Cardiac muscle cell (in vitro differentiated cells and primary cell): ENCODE measurements at regions not wholly inside any gene's neighbourhood (a gene's known extent, or its start where the extent isn't known, plus 50 kb on each side); places are given as distances from the start of the nearest gene placed in this dataset.

Experiments
- DNase-seq, 2 donors: peaks; one replicate each; pipeline versions ENCODE4 v3.0.0 to v3.0.0-alpha.2; 2010 to 2017; ENCODE audit warnings: low read depth in 1 of 2, low spot score in 1 of 2
- H3K27ac ChIP-seq: fragments of 200-600 bp; sonication (generic); 2 replicates; pipeline ENCODE4 v1.5.1; 2016
- H3K27me3 ChIP-seq: fragments of 200-600 bp; sonication (generic); 2 replicates; pipeline ENCODE4 v1.6.0; 2016; ENCODE audit warnings: control low read depth
- H3K36me3 ChIP-seq: fragments of 200-600 bp; sonication (generic); 2 replicates; pipeline ENCODE4 v1.5.1; 2016; ENCODE audit warnings: control low read depth
- H3K4me1 ChIP-seq: fragments of 200-600 bp; sonication (generic); 2 replicates; pipeline ENCODE4 v1.8.1; 2017; ENCODE audit warnings: low read depth, mild to moderate bottlenecking, mixed run types
- H3K4me3 ChIP-seq: fragments of 200-600 bp; sonication (generic); 2 replicates; pipeline ENCODE4 v1.5.1; 2016; ENCODE audit warnings: mild to moderate bottlenecking
- H3K9me3 ChIP-seq: fragments of 200-600 bp; sonication (generic); 2 replicates; pipeline ENCODE4 v1.5.1; 2017; ENCODE audit warnings: low read depth, mild to moderate bottlenecking, control low read depth
- CTCF ChIP-seq: IDR thresholded peaks from 2 replicates; pipeline ENCODE4 v1.5.1; 2012; ENCODE audit warnings: low read depth, mild to moderate bottlenecking, low read length

- no peak for DNase-seq
- H3K9me3 ChIP-seq = no peaks in the 10 kb centered on the region
- no peak overlapping the region for H3K27ac ChIP-seq
- H3K27me3 ChIP-seq = no peaks in the 10 kb centered on the region
- peaks cover 7% of the 10 kb centered on the region for H3K4me1 ChIP-seq
- TF ChIP-seq CTCF = no peak
- no peaks in the 10 kb centered on the region for H3K36me3 ChIP-seq
- H3K4me3 ChIP-seq = no peak overlapping the region
Measured at GRCh38 chr22:40118979-40119378, 58.7 kb upstream of the TNRC6B start.

- H3K27me3 ChIP-seq = no peaks in the 10 kb centered on the region
- H3K36me3 ChIP-seq = no peaks in the 10 kb centered on the region
- H3K9me3 ChIP-seq = no peaks in the 10 kb centered on the region
- no peak for TF ChIP-seq CTCF
- peaks cover 7% of the 10 kb centered on the region for H3K4me1 ChIP-seq
- no peak overlapping the region for H3K4me3 ChIP-seq
- peak overlapping the region; percentile 33 for H3K27ac ChIP-seq
- no peak for DNase-seq
Measured at GRCh38 chr22:40120848-40121247, 56.9 kb upstream of the TNRC6B start.

- no peaks in the 10 kb centered on the region for H3K9me3 ChIP-seq
- TF ChIP-seq CTCF = no peak
- peak overlapping the region; percentile 33 for H3K27ac ChIP-seq
- H3K36me3 ChIP-seq = no peaks in the 10 kb centered on the region
- no peaks in the 10 kb centered on the region for H3K27me3 ChIP-seq
- DNase-seq = peak in 1 of 2 donors; percentile 34
- peaks cover 7% of the 10 kb centered on the region for H3K4me1 ChIP-seq
- no peak overlapping the region for H3K4me3 ChIP-seq
Measured at GRCh38 chr22:40121461-40121860, 56.3 kb upstream of the TNRC6B start.

GRCh38 chr22:40122792-40123191 lies 54.9 kb upstream of the TNRC6B start:
- no peak for TF ChIP-seq CTCF
- H3K9me3 ChIP-seq = no peaks in the 10 kb centered on the region
- H3K4me3 ChIP-seq = no peak overlapping the region
- H3K27ac ChIP-seq = no peak overlapping the region
- no peak for DNase-seq
- H3K27me3 ChIP-seq = no peaks in the 10 kb centered on the region
- H3K36me3 ChIP-seq = no peaks in the 10 kb centered on the region
- H3K4me1 ChIP-seq = peaks cover 7% of the 10 kb centered on the region

GRCh38 chr22:40123387-40123786 lies 54.3 kb upstream of the TNRC6B start:
- TF ChIP-seq CTCF = no peak
- Histone ChIP-seq H3K36me3 (peaks cover 4% of the 10 kb centered on the region), H3K27me3 (no peaks in the 10 kb centered on the region), H3K27ac (no peak overlapping the region), H3K4me1 (peaks cover 7% of the 10 kb centered on the region), H3K4me3 (no peak overlapping the region), H3K9me3 (no peaks in the 10 kb centered on the region)
- DNase-seq = peak in 1 of 2 donors; percentile 75
